GDM1 (cell line): ENCODE measurements at regions not wholly inside any gene's neighbourhood (a gene's known extent, or its start where the extent isn't known, plus 50 kb on each side); places are given as distances from the start of the nearest gene placed in this dataset.

Source experiments
- DNase-seq: peaks from one replicate; lab custom pipeline; 2025; lab: John Stamatoyannopoulos, UW

GRCh38 chr2:43033466-43034241 is 192.8 kb downstream of the ZFP36L2 start:
- DNase-seq: no peak

GRCh38 chr2:43033016-43033270 is 193.5 kb downstream of the ZFP36L2 start:
- no peak for DNase-seq

GRCh38 chr2:43032213-43033015 is 194.0 kb downstream of the ZFP36L2 start:
- no peak for DNase-seq

GRCh38 chr2:43031471-43032212 is 194.8 kb downstream of the ZFP36L2 start:
- DNase-seq: no peak

- DNase-seq: no peak
Observed at GRCh38 chr2:43030551-43031307, 195.7 kb downstream of the ZFP36L2 start.

- DNase-seq: no peak
Observed at GRCh38 chr2:43029186-43029585, 197.2 kb downstream of the ZFP36L2 start.

GRCh38 chr2:43028188-43028587 is 198.2 kb downstream of the ZFP36L2 start:
- DNase-seq: no peak

GRCh38 chr2:43027097-43027873 is 199.1 kb downstream of the ZFP36L2 start:
- DNase-seq: no peak

GRCh38 chr2:43026426-43027096 is 199.8 kb downstream of the ZFP36L2 start:
- DNase-seq: no peak

GRCh38 chr2:43025709-43026295 is 200.6 kb downstream of the ZFP36L2 start:
- DNase-seq: no peak

- peak; percentile 47 for DNase-seq
Observed at GRCh38 chr2:43024515-43025011, 201.8 kb downstream of the ZFP36L2 start.

- no peak for DNase-seq
Observed at GRCh38 chr2:43023791-43024514, 202.5 kb downstream of the ZFP36L2 start.

GRCh38 chr2:43022896-43023295 is 203.5 kb downstream of the ZFP36L2 start:
- no peak for DNase-seq

GRCh38 chr2:43021791-43022509 is 204.5 kb downstream of the ZFP36L2 start:
- no peak for DNase-seq

GRCh38 chr2:43020990-43021669 is 205.3 kb downstream of the ZFP36L2 start:
- no peak for DNase-seq

- no peak for DNase-seq
Observed at GRCh38 chr2:43020296-43020695, 206.1 kb downstream of the ZFP36L2 start.

GRCh38 chr2:43019536-43020183 is 206.7 kb downstream of the ZFP36L2 start:
- no peak for DNase-seq

- DNase-seq: no peak
Observed at GRCh38 chr2:43019025-43019367, 207.4 kb downstream of the ZFP36L2 start.
